Endometrium (tissue), 2 donors: ENCODE measurements at regions not wholly inside any gene's neighbourhood (a gene's known extent, or its start where the extent isn't known, plus 50 kb on each side); places are given as distances from the start of the nearest gene placed in this dataset.
"Not testable (repeated sequence)": the region's sequence is repeated elsewhere in the genome, so short reads cannot be mapped to it uniquely, and the experiment has no call there.

ENCODE experiments used
- FAIRE-seq: peaks from 2 replicates; lab custom pipeline; 2012; peaks lifted over from hg19 to GRCh38; lab: Jason Lieb, UNC
- donor health status: control.
- donor health status: control.

- FAIRE-seq = no peak
Measured at GRCh38 chr17:71870546-71870862, 250.3 kb upstream of the SOX9 start.

GRCh38 chr17:71872843-71873485 is 247.9 kb upstream of the SOX9 start:
- no peak for FAIRE-seq

- FAIRE-seq = not testable (repeated sequence)
Measured at GRCh38 chr17:71874773-71875172, 246.0 kb upstream of the SOX9 start.

GRCh38 chr17:71878271-71878670 is 242.5 kb upstream of the SOX9 start:
- FAIRE-seq = no peak

GRCh38 chr17:71878998-71879397 is 241.8 kb upstream of the SOX9 start:
- FAIRE-seq = no peak

GRCh38 chr17:71881041-71881440 is 239.8 kb upstream of the SOX9 start:
- no peak for FAIRE-seq

- no peak for FAIRE-seq
Measured at GRCh38 chr17:71881581-71881980, 239.2 kb upstream of the SOX9 start.

GRCh38 chr17:71883258-71883657 is 237.6 kb upstream of the SOX9 start:
- no peak for FAIRE-seq

GRCh38 chr17:71883845-71884244 is 237.0 kb upstream of the SOX9 start:
- no peak for FAIRE-seq

GRCh38 chr17:71885662-71886061 is 235.2 kb upstream of the SOX9 start:
- no peak for FAIRE-seq

GRCh38 chr17:71899317-71899716 is 221.5 kb upstream of the SOX9 start:
- no peak for FAIRE-seq

- FAIRE-seq = no peak
Measured at GRCh38 chr17:71900621-71901229, 220.1 kb upstream of the SOX9 start.

- FAIRE-seq = no peak
Measured at GRCh38 chr17:71902894-71903506, 217.8 kb upstream of the SOX9 start.

- no peak for FAIRE-seq
Measured at GRCh38 chr17:71905376-71906031, 215.3 kb upstream of the SOX9 start.

- FAIRE-seq = no peak
Measured at GRCh38 chr17:71909155-71909554, 211.7 kb upstream of the SOX9 start.

GRCh38 chr17:71910002-71910401 is 210.8 kb upstream of the SOX9 start:
- no peak for FAIRE-seq

GRCh38 chr17:71914042-71914441 is 206.8 kb upstream of the SOX9 start:
- FAIRE-seq = no peak

GRCh38 chr17:71914812-71915211 is 206.0 kb upstream of the SOX9 start:
- no peak for FAIRE-seq

- FAIRE-seq = no peak
Measured at GRCh38 chr17:71917715-71918114, 203.1 kb upstream of the SOX9 start.

- FAIRE-seq = no peak
Measured at GRCh38 chr17:71919186-71919585, 201.6 kb upstream of the SOX9 start.

- FAIRE-seq = no peak
Measured at GRCh38 chr17:71919896-71920295, 200.9 kb upstream of the SOX9 start.

- no peak for FAIRE-seq
Measured at GRCh38 chr17:71921796-71922195, 199.0 kb upstream of the SOX9 start.

- no peak for FAIRE-seq
Measured at GRCh38 chr17:71922439-71922838, 198.4 kb upstream of the SOX9 start.
